NCI-H524 treated with DMSO at 0.1 percent for 48 hours (cell line): ENCODE measurements at regions not wholly inside any gene's neighbourhood (a gene's known extent, or its start where the extent isn't known, plus 50 kb on each side); places are given as distances from the start of the nearest gene placed in this dataset.

Experiments
- DNase-seq: peaks from one replicate; lab custom pipeline; 2025; lab: John Stamatoyannopoulos, UW

DNA sequence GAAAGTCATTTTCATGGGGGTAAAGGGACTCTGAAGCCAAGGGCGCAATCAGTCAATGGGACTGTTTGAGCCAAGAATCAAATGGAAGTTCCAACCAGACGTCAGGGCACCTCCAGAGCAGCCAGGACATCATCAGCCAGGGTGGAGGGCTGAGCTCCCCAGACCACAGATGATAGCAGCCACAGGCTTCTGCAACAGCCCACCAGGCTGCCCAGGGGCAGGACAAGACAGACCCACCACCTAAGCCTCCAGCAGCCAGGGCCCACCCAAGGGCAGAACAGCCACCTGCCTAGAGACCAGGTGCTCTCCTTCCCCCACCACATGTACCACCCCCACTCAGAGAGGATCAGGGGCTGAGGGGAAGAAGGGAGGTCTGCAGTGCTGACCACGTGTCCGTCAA, 53.8 kb upstream of the SLC66A3 start:
- no peak for DNase-seq

DNA sequence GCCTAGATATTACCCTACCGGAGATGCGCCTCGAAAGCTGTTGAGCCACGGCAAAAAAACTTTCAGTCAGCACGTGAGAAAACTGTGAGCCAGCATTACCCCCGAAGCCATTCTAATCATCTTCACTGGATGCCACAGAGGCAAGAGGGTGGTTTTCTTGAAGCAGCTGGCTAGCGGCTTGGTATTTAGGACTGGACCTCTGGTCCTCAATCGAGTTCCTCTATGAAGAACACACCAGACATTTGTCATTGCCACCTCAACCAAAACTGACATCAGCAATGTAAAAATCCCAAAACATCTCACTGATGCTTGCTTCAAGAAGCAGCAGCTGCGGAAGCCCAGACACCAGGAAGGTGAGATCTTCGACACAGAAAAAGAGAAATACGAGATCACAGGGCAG, 52.8 kb upstream of the SLC66A3 start:
- no peak for DNase-seq

DNA sequence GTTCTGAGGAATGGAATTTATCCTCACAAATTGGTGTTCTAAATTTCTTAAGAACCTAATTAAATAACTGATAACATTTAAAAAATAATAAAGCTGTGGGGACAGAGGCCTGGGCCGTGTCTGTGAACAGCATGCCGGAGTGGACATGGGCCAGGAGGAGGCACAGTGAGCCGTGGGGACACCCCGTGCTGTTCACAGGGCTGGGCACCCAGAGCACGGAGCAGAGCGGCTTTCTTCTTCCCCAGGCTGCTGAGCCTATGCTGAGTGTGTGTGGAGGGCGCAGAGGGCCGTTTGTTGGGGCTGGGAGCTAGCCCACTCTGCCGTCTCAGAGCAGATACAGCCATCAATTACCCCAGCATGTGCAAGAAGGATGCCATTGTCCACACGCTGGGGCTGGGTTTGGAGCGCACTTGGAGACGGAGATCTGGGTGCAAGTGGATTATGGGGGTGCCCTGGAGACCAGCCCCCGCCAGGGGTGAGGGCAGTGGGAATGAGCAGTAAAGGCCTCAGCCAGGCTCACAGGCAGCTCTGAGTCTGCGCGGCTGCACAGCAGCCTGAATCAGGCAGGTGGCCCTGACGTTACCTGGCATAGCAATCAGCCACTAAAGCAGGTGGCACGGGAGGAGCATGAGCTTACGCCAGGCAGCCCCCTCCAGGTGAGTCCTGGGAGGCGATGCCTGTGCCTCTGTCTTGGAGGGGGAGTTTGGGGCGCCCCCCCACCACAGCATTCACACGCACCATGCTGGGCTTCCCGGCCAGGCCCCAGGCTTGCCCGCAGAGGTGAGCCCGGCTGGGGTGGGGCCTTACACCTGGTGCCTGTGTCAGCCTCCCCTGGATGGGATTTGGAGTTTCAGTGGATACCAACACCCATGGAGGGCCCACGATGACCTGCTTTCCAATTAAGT, 52.1 kb upstream of the SLC66A3 start:
- no peak for DNase-seq

DNA sequence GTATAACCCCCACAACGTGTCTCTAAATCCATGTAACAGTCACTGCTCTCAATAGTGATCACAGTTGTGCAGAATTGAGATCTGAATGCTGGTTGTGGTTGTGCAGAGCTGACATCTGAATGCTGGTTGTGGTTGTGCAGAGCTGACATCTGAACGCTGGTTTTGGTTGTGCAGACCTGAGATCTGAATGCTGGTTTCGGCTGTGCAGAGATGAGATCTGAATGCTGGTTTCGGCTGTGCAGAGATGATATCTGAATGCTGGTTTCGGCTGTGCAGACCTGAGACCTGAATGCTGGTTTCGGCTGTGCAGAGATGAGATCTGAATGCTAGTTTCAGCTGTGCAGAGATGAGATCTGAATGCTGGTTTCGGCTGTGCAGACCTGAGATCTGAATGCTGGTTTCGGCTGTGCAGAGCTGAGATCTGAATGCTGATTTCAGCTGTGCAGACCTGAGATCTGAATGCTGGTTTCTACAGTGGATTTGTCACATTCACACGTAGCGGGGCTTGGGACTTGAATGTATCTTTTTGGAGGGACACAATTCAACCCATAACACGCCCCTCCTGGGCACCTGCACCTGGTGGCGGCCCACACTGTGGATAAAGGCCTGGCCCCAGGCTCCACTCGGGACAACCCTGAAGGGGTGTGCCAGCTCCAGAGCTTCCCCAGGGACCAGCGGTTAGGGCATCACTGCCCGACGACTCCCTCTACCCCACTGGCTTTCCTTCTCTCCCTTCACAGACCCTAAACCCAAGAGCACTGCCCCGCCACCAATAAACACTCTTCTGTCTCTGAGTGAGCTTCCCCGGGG, 51.1 kb upstream of the SLC66A3 start:
- DNase-seq, result no peak

DNA sequence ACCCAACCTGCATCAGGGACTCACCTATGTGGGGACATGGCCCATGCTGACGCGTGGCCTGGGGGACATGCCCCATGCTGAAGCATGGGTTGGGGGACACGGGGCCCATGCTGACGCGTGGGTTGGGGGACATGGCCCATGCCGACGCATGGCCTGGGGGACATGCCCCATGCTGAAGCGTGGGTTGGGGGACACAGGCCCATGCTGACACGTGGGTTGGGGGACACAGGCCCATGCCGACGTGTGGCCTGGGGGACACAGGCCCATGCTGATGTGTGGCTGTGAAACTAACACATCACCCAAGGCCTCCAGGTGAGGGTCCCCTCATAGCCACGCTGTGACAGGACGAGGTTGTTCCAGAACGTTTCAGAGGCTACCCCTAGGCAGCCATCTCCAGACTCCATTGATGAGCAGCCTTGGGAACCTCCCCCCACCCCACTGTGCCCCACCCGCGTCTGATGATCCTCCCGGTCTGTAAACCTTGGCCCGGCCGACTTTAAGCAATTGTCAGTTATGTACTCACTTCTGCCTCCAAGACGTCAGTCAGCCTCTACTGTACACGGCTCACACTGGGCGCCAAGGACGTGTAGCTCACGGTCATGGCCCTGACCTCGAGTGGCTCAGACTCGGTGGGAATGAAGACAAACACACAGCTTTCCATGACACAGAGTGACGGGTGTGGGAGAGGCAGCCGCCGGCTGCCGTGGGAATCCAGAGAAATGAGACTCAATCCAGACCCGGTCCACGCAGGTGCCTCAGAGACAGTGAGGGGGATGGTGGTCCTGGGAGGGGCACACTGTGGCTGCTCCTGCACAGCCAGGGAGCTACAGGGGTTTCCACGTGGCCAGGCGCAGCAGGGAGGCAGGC, 50.2 kb upstream of the SLC66A3 start:
- DNase-seq, result no peak
